ENCODE measurements at regions not wholly inside any gene's neighbourhood (a gene's known extent, or its start where the extent isn't known, plus 50 kb on each side); places are given as distances from the start of the nearest gene placed in this dataset.

DNA sequence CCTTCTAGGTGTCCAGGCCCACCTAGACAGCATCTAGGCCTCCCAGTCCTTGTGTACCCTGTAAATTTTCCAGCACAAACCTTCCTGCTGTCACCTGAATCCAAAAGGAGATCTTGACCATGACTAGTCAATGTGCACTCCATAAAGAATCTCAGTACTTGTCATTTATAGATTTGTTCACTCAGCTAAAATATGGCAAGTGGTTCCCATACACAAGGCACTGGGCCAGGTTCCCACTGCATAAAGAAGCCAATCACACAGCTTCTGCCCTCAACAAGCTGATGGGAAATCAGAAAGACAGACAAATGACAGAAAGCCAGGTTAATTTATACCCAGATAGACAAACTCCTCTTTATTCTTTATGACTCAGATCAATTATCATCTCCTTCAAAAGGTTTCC, 526.8 kb downstream of the CD83 start:
- Histone ChIP-seq H3K36me3 (no peaks in the 10 kb centered on the region), H3K9me3 (no peaks in the 10 kb centered on the region), H3K27me3 (no peaks in the 10 kb centered on the region), H3K4me1 (peaks cover 3 to 15% (median 13%) of the 10 kb centered on the region in 4 donors), H3K4me3 (no peak overlapping the region), H3K27ac (replicated peaks in 1 of 4) (no peak overlapping the region)
- DNase-seq (ENCODE audit: extremely low spot score), result peak; percentile 72
- intact Hi-C loops (cut with DNase I), result loop anchor here (10.0 kb wide), 2 partner anchors 190 to 200 kb away; no protein-coding TSS in a partner anchor
- TF ChIP-seq EP300 (IDR thresholded peaks at IDR 0.05) (no peak), CTCF (IDR thresholded peaks at IDR 0.05) (no peak), POLR2A (IDR thresholded peaks at IDR 0.05; ENCODE audit: low read depth) (no peak), POLR2AphosphoS5 (IDR thresholded peaks at IDR 0.05) (no peak)

GRCh38 chr6:14645221-14645620, 527.6 kb downstream of the CD83 start:
- intact Hi-C loops (cut with DNase I), result loop anchor here (5.0 to 10.0 kb wide), 3 partner anchors 57 to 200 kb away; no protein-coding TSS in a partner anchor
- Histone ChIP-seq H3K27me3 (no peaks in the 10 kb centered on the region), H3K4me1 (peaks cover 0 to 12% (median 6%) of the 10 kb centered on the region in 4 donors), H3K9me3 (no peaks in the 10 kb centered on the region), H3K4me3 (no peak overlapping the region), H3K27ac (replicated peaks in 1 of 4) (no peak overlapping the region), H3K36me3 (no peaks in the 10 kb centered on the region)
- 81% methylated on average over 5 of the region's 5 CpGs for WGBS
- TF ChIP-seq POLR2A (IDR thresholded peaks at IDR 0.05; ENCODE audit: low read depth) (no peak), POLR2AphosphoS5 (IDR thresholded peaks at IDR 0.05) (no peak), CTCF (IDR thresholded peaks at IDR 0.05) (no peak), EP300 (IDR thresholded peaks at IDR 0.05) (no peak)
- DNase-seq (ENCODE audit: extremely low spot score), result peak; percentile 90

DNA sequence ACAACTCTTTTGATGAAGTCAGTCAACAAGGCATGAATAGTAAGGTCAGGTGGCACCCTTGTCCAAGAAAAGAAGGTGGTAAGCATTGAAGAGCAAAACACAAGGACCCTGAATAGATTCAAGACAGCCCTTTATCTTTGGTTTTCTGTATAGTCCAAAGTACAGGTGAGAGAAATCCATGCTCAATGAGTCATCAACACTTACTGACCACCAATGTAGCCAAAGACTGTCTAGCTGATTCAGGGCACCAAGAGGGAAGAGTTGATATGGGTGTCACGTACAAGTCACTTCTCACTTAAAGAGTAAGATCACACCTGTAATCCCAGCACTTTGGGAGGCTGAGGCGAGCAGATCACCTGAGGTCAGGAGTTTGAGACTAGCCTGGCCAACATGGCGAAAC, 528.3 kb downstream of the CD83 start:
- TF ChIP-seq POLR2A (IDR thresholded peaks at IDR 0.05; ENCODE audit: low read depth) (no peak), CTCF (IDR thresholded peaks at IDR 0.05) (no peak), POLR2AphosphoS5 (IDR thresholded peaks at IDR 0.05) (no peak), EP300 (IDR thresholded peaks at IDR 0.05) (no peak)
- no peaks in the 10 kb centered on the region for H3K27me3 ChIP-seq
- peaks cover 0 to 12% (median 3%) of the 10 kb centered on the region in 4 donors for H3K4me1 ChIP-seq
- no peaks in the 10 kb centered on the region for H3K9me3 ChIP-seq
- no peak overlapping the region for H3K27ac ChIP-seq (replicated peaks in 1 of 4)
- intact Hi-C loops (cut with DNase I), result loop anchor here (5.0 to 10.0 kb wide), 3 partner anchors 56 to 201 kb away; no protein-coding TSS in a partner anchor
- no peak overlapping the region for H3K4me3 ChIP-seq
- peak; percentile 50 for DNase-seq (ENCODE audit: extremely low spot score)
- no peaks in the 10 kb centered on the region for H3K36me3 ChIP-seq
- 98% methylated on average over 3 of the region's 3 CpGs for WGBS

- Histone ChIP-seq H3K4me1 (peaks cover 0 to 12% (median 3%) of the 10 kb centered on the region in 4 donors), H3K4me3 (no peak overlapping the region), H3K27me3 (no peaks in the 10 kb centered on the region), H3K27ac (replicated peaks in 1 of 4) (no peak overlapping the region), H3K36me3 (no peaks in the 10 kb centered on the region), H3K9me3 (no peaks in the 10 kb centered on the region)
- no peak for TF ChIP-seq EP300 (IDR thresholded peaks at IDR 0.05)
- no peak for TF ChIP-seq POLR2A (IDR thresholded peaks at IDR 0.05; ENCODE audit: low read depth)
- DNase-seq (ENCODE audit: extremely low spot score), result no peak
- WGBS, result 94% methylated on average over 1 of the region's 1 CpG
- intact Hi-C loops (cut with DNase I), result loop anchor here (5.0 to 10.0 kb wide), 3 partner anchors 56 to 202 kb away; no protein-coding TSS in a partner anchor
These were observed 528.8 kb downstream of the CD83 start for GRCh38 chr6:14646371-14646770.

- H3K4me3 ChIP-seq, result no peak overlapping the region
- no peaks in the 10 kb centered on the region for H3K9me3 ChIP-seq
- H3K4me1 ChIP-seq, result peaks cover 0 to 12% (median 3%) of the 10 kb centered on the region in 4 donors
- intact Hi-C loops (cut with DNase I), result loop anchor here (5.0 to 10.0 kb wide), 3 partner anchors 55 to 203 kb away; no protein-coding TSS in a partner anchor
- WGBS, result 65% methylated on average over 6 of the region's 6 CpGs
- DNase-seq (ENCODE audit: extremely low spot score), result peak; percentile 90
- H3K36me3 ChIP-seq, result no peaks in the 10 kb centered on the region
- H3K27ac ChIP-seq (replicated peaks in 1 of 4), result peak overlapping the region in 3 of 4 donors; percentile 24 to 74 (median 70)
- TF ChIP-seq POLR2A (IDR thresholded peaks at IDR 0.05; ENCODE audit: low read depth) (no peak), POLR2AphosphoS5 (IDR thresholded peaks at IDR 0.05) (peak in 1 of 2 donors; percentile 85), CTCF (IDR thresholded peaks at IDR 0.05) (no peak), EP300 (IDR thresholded peaks at IDR 0.05) (peak; percentile 78)
- no peaks in the 10 kb centered on the region for H3K27me3 ChIP-seq
These were observed 529.8 kb downstream of the CD83 start for GRCh38 chr6:14647357-14647756.
